GM19023 (cell line): ENCODE measurements at regions not wholly inside any gene's neighbourhood (a gene's known extent, or its start where the extent isn't known, plus 50 kb on each side); places are given as distances from the start of the nearest gene placed in this dataset.
"Not testable (repeated sequence)": the region's sequence is repeated elsewhere in the genome, so short reads cannot be mapped to it uniquely, and the experiment has no call there.

Experiments used
- ATAC-seq: cut with Tn5 transposase; IDR thresholded peaks from one replicate; pipeline ENCODE4 v1.9.1; 2021; ENCODE audit warnings: mild to moderate bottlenecking, moderate library complexity; ENCODE audit not compliant: unreplicated experiment

GRCh38 chr15:81636064-81636463 lies 262.1 kb upstream of the TMC3 start:
- ATAC-seq = not testable (repeated sequence)

GRCh38 chr15:81633889-81634288 lies 259.9 kb upstream of the TMC3 start:
- no peak for ATAC-seq

- ATAC-seq = no peak
Observed at GRCh38 chr15:81625896-81626295, 251.9 kb upstream of the TMC3 start.

GRCh38 chr15:81619002-81619401 lies 245.0 kb upstream of the TMC3 start:
- no peak for ATAC-seq

GRCh38 chr15:81612631-81613030 lies 238.6 kb upstream of the TMC3 start:
- ATAC-seq = no peak

- ATAC-seq = no peak
Observed at GRCh38 chr15:81611679-81612078, 237.7 kb upstream of the TMC3 start.

GRCh38 chr15:81608309-81608829 lies 234.4 kb upstream of the TMC3 start:
- ATAC-seq = no peak

- no peak for ATAC-seq
Observed at GRCh38 chr15:81604713-81605112, 230.7 kb upstream of the TMC3 start.

GRCh38 chr15:81596159-81596865 lies 222.3 kb upstream of the TMC3 start:
- no peak for ATAC-seq

GRCh38 chr15:81595752-81596151 lies 221.7 kb upstream of the TMC3 start:
- ATAC-seq = no peak

- ATAC-seq = no peak
Observed at GRCh38 chr15:81589671-81590070, 215.7 kb upstream of the TMC3 start.

GRCh38 chr15:81575436-81576123 lies 201.6 kb upstream of the TMC3 start:
- ATAC-seq = no peak

- no peak for ATAC-seq
Observed at GRCh38 chr15:81573098-81573746, 199.2 kb upstream of the TMC3 start.

GRCh38 chr15:81572190-81572589 lies 198.2 kb upstream of the TMC3 start:
- no peak for ATAC-seq

GRCh38 chr15:81569286-81570080 lies 195.5 kb upstream of the TMC3 start:
- no peak for ATAC-seq

GRCh38 chr15:81567924-81568323 lies 193.9 kb upstream of the TMC3 start:
- ATAC-seq = no peak

- ATAC-seq = no peak
Observed at GRCh38 chr15:81562986-81563385, 189.0 kb upstream of the TMC3 start.

GRCh38 chr15:81560405-81560804 lies 186.4 kb upstream of the TMC3 start:
- no peak for ATAC-seq

- no peak for ATAC-seq
Observed at GRCh38 chr15:81558056-81558455, 184.0 kb upstream of the TMC3 start.

- ATAC-seq = no peak
Observed at GRCh38 chr15:81555346-81555745, 181.3 kb upstream of the TMC3 start.
